PC-3 (cell line): ENCODE measurements at regions not wholly inside any gene's neighbourhood (a gene's known extent, or its start where the extent isn't known, plus 50 kb on each side); places are given as distances from the start of the nearest gene placed in this dataset.
A peak's percentile ranks its signal among the peaks of the same experiment; 100 is the strongest.

Source experiments
- ATAC-seq: fragments of 200-7000 bp; cut with Tn5 transposase; 2 replicates; pipeline ENCODE4 v1.9.1; 2020; ENCODE audit warnings: mild to moderate bottlenecking, moderate library complexity
- BruUV-seq: library from RNA; stranded (reverse); fragments of 400-500 nt; replicated peaks from 2 replicates; lab custom pipeline; 2021; lab: Mats Ljungman, UMichigan
- CTCF ChIA-PET: fragments of 300-600 bp; sonication (Branson Sonifier 250); formaldehyde crosslinking; loops from one replicate; lab custom pipeline; 2022; ENCODE audit warnings: antibody characterized with exemption; lab: Charles Lee
- POLR2A ChIA-PET: fragments of 300-600 bp; sonication (Branson Sonifier 250); formaldehyde crosslinking; loops from one replicate; lab custom pipeline; 2022; ENCODE audit warnings: antibody characterized with exemption; ENCODE audit not compliant: unreplicated experiment; lab: Charles Lee
- DNase-seq: peaks from one replicate; pipeline ENCODE4 v3.0.0-alpha.2; 2015
- H2AFZ ChIP-seq: fragments of 300-600 bp; sonication (generic); 2 replicates; pipeline ENCODE4 v1.6.0; 2016; ENCODE audit warnings: antibody characterized with exemption, low read length
- H3F3A ChIP-seq: fragments of 300-600 bp; sonication (generic); one replicate; pipeline ENCODE4 v1.6.0; 2017; ENCODE audit warnings: antibody characterized with exemption, low read length, control low read depth, mild to moderate bottlenecking; ENCODE audit not compliant: unreplicated experiment
- H3K27ac ChIP-seq: fragments of 300-600 bp; sonication (generic); 2 replicates; pipeline ENCODE4 v1.5.1; 2016; ENCODE audit warnings: mild to moderate bottlenecking, low read length
- H3K27me3 ChIP-seq: fragments of 300-600 bp; sonication (generic); 2 replicates; pipeline ENCODE4 v1.6.1; 2016; ENCODE audit warnings: low read length, mixed read lengths
- H3K36me3 ChIP-seq: fragments of 300-600 bp; sonication (generic); 2 replicates; pipeline ENCODE4 v1.6.1; 2016; ENCODE audit warnings: low read depth, mixed run types, low read length, mixed read lengths
- H3K4me1 ChIP-seq: fragments of 300-600 bp; sonication (generic); 2 replicates; pipeline ENCODE4 v1.5.1; 2016; ENCODE audit warnings: low read length; ENCODE audit not compliant: insufficient read depth
- H3K4me2 ChIP-seq: fragments of 300-600 bp; sonication (generic); 2 replicates; pipeline ENCODE4 v1.6.0; 2016; ENCODE audit warnings: low read length
- H3K4me3 ChIP-seq: fragments of 300-600 bp; sonication (generic); 2 replicates; pipeline ENCODE4 v1.5.1; 2016; ENCODE audit warnings: mild to moderate bottlenecking, low read length, mixed read lengths
- H3K79me2 ChIP-seq: fragments of 300-600 bp; sonication (generic); 2 replicates; pipeline ENCODE4 v1.6.1; 2017; ENCODE audit warnings: low read length, mixed read lengths
- H3K9ac ChIP-seq: fragments of 300-600 bp; sonication (generic); 2 replicates; pipeline ENCODE4 v1.6.0; 2016; ENCODE audit warnings: mild to moderate bottlenecking, low read length
- H3K9me2 ChIP-seq: fragments of 300-600 bp; sonication (generic); replicated peaks from 2 replicates; pipeline ENCODE4 v1.6.1; 2016; ENCODE audit warnings: mixed run types, low read length, mixed read lengths
- H3K9me3 ChIP-seq: fragments of 300-600 bp; sonication (generic); 2 replicates; pipeline ENCODE4 v1.6.1; 2016; ENCODE audit warnings: low read length, mixed read lengths
- H4K20me1 ChIP-seq: fragments of 300-600 bp; sonication (generic); 2 replicates; pipeline ENCODE4 v1.6.1; 2016; ENCODE audit warnings: low read length, mixed read lengths
- CTCF ChIP-seq: fragments of 300-600 bp; sonication (generic); conservative IDR thresholded peaks from 2 replicates; pipeline ENCODE4 v1.5.1; 2017; ENCODE audit warnings: antibody characterized with exemption, low read depth, mild to moderate bottlenecking, low read length
- EZH2 ChIP-seq: fragments of 300-600 bp; sonication (generic); IDR thresholded peaks from one replicate; pipeline ENCODE4 v1.6.1; 2017; ENCODE audit warnings: antibody characterized with exemption, mild to moderate bottlenecking, low read length; ENCODE audit not compliant: unreplicated experiment
- EZH2phosphoT487 ChIP-seq: fragments of 300-600 bp; sonication (generic); IDR thresholded peaks from 2 replicates; pipeline ENCODE4 v1.6.1; 2018; ENCODE audit warnings: mild to moderate bottlenecking, antibody characterized with exemption, low read length, borderline replicate concordance
- intact Hi-C: fragments of 100-400 bp; cut with micrococcal nuclease; formaldehyde crosslinking; loops from 2 replicates; pipeline ENCODE4 v1.9.0; 2023

- intact Hi-C loops = no loop called here
- ATAC-seq (no peak), DNase-seq (peak; percentile 31)
- no peaks in the 10 kb centered on the region for H3K27me3 ChIP-seq
- no peaks in the 10 kb centered on the region for H3K4me1 ChIP-seq
- no peak overlapping the region for H2AFZ ChIP-seq
- no TSS peak for BruUV-seq
- no peaks in the 10 kb centered on the region for H3K79me2 ChIP-seq
- POLR2A ChIA-PET = no interaction called here
- H4K20me1 ChIP-seq = no peaks in the 10 kb centered on the region
- no peak overlapping the region for H3K9ac ChIP-seq
- H3K4me2 ChIP-seq = no peak overlapping the region
- no peak for TF ChIP-seq EZH2
- TF ChIP-seq EZH2phosphoT487 = no peak
- H3F3A ChIP-seq = no peaks in the 10 kb centered on the region
- no peaks in the 10 kb centered on the region for H3K9me3 ChIP-seq
- H3K27ac ChIP-seq = no peak overlapping the region
- no peaks in the 10 kb centered on the region for H3K36me3 ChIP-seq
- no peak overlapping the region for H3K4me3 ChIP-seq
- no peaks in the 10 kb centered on the region for H3K9me2 ChIP-seq
- CTCF ChIA-PET = no interaction called here
Measured at GRCh38 chr3:44136421-44136820, 105.3 kb upstream of the TOPAZ1 start.

GRCh38 chr3:44146073-44146472, 95.6 kb upstream of the TOPAZ1 start:
- H4K20me1 ChIP-seq = no peaks in the 10 kb centered on the region
- DNase-seq (no peak), ATAC-seq (no peak)
- intact Hi-C loops = no loop called here
- H2AFZ ChIP-seq = no peak overlapping the region
- H3K4me2 ChIP-seq = no peak overlapping the region
- H3F3A ChIP-seq = no peaks in the 10 kb centered on the region
- H3K9me3 ChIP-seq = no peaks in the 10 kb centered on the region
- TF ChIP-seq EZH2phosphoT487 = no peak
- TF ChIP-seq CTCF = no peak
- no peak for TF ChIP-seq EZH2
- H3K4me1 ChIP-seq = no peaks in the 10 kb centered on the region
- no peaks in the 10 kb centered on the region for H3K9me2 ChIP-seq
- H3K4me3 ChIP-seq = no peak overlapping the region
- H3K79me2 ChIP-seq = no peaks in the 10 kb centered on the region
- CTCF ChIA-PET = no interaction called here
- POLR2A ChIA-PET = no interaction called here
- H3K27ac ChIP-seq = no peak overlapping the region
- no peak overlapping the region for H3K9ac ChIP-seq
- peaks cover 30% of the 10 kb centered on the region; the same call in 1 of the 2 replicates for H3K27me3 ChIP-seq
- no peaks in the 10 kb centered on the region for H3K36me3 ChIP-seq
- no TSS peak for BruUV-seq

- Histone ChIP-seq H3K27me3 (peaks cover 18% of the 10 kb centered on the region; the same call in 1 of the 2 replicates), H3K4me3 (no peak overlapping the region), H3K9ac (no peak overlapping the region), H3K9me3 (no peaks in the 10 kb centered on the region), H3K36me3 (no peaks in the 10 kb centered on the region), H3K4me2 (no peak overlapping the region), H3K9me2 (0 out of 2 replicates have a peak, but pooled peaks cover 5% of the 10 kb centered on the region), H3K27ac (no peak overlapping the region), H2AFZ (no peak overlapping the region), H3F3A (no peaks in the 10 kb centered on the region), H3K79me2 (no peaks in the 10 kb centered on the region), H3K4me1 (no peaks in the 10 kb centered on the region), H4K20me1 (no peaks in the 10 kb centered on the region)
- intact Hi-C loops = no loop called here
- TF ChIP-seq EZH2 (no peak), CTCF (no peak), EZH2phosphoT487 (no peak)
- no TSS peak for BruUV-seq
- ChIA-PET CTCF (no interaction called here), POLR2A (no interaction called here)
- ATAC-seq = no peak
- no peak for DNase-seq
Measured at GRCh38 chr3:44159696-44160300, 81.9 kb upstream of the TOPAZ1 start.
